ENCODE measurements at regions not wholly inside any gene's neighbourhood (a gene's known extent, or its start where the extent isn't known, plus 50 kb on each side); places are given as distances from the start of the nearest gene placed in this dataset.

DNA sequence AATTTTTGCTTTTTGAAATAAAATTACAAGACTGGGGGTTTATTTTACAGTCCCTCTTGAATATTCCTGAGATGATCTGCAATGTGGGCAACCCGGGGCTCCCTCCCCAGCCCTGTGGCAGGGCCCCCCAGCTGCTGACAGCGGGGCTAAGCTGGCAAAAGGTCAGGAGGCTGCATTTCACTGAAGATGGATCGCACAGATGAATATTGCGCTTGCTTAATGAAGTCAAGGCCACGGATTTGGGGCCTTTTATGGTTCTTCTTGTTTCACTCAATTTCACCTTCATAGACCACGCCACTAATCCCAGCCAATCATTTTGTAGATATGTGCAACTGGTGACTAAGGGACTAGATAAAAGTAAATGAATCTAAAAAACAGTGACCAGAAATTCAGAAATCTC is 50.8 kb upstream of the SLC22A15 start:
- TF ChIP-seq, protein P1, sequence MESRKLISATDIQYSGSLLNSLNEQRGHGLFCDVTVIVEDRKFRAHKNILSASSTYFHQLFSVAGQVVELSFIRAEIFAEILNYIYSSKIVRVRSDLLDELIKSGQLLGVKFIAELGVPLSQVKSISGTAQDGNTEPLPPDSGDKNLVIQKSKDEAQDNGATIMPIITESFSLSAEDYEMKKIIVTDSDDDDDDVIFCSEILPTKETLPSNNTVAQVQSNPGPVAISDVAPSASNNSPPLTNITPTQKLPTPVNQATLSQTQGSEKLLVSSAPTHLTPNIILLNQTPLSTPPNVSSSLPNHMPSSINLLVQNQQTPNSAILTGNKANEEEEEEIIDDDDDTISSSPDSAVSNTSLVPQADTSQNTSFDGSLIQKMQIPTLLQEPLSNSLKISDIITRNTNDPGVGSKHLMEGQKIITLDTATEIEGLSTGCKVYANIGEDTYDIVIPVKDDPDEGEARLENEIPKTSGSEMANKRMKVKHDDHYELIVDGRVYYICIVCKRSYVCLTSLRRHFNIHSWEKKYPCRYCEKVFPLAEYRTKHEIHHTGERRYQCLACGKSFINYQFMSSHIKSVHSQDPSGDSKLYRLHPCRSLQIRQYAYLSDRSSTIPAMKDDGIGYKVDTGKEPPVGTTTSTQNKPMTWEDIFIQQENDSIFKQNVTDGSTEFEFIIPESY (IDR thresholded peaks at IDR 0.05; ENCODE audit: borderline replicate concordance, low read depth): no peak
- no peak for TF ChIP-seq JUND (IDR thresholded peaks at IDR 0.05)
